Lower leg skin (tissue), 4 donors: ENCODE measurements at regions not wholly inside any gene's neighbourhood (a gene's known extent, or its start where the extent isn't known, plus 50 kb on each side); places are given as distances from the start of the nearest gene placed in this dataset.

ENCODE experiments used
- DNase-seq, 2 donors: peaks; one replicate each; pipeline ENCODE4 v3.0.0-alpha.2; 2019; ENCODE audit warnings: low spot score in 2 of 2
- H3K4me3 ChIP-seq: fragments of 200-600 bp; sonication (generic); 2 replicates; pipeline ENCODE4 v1.5.1; 2017; ENCODE audit warnings: mild to moderate bottlenecking, low read depth; ENCODE audit not compliant: poor library complexity, severe bottlenecking
- CTCF ChIP-seq, 3 donors: fragments of 450-650 bp; IDR thresholded peaks; one replicate each; pipeline ENCODE4 v1.5.1; 2016; ENCODE audit warnings: antibody characterized with exemption in 3 of 3, mild to moderate bottlenecking in 3 of 3, moderate library complexity in 2 of 3
- POLR2A ChIP-seq, 2 donors: fragments of 450-650 bp; IDR thresholded peaks; one replicate each; pipeline ENCODE4 v1.6.1; 2016 to 2017; ENCODE audit warnings: antibody characterized with exemption in 2 of 2, mild to moderate bottlenecking in 1 of 2, moderate library complexity in 1 of 2
- WGBS, 2 donors: methylation state at CpG; one replicate each; pipeline ENCODE4 v1.1.5; 2018; 5-methylcytosine and 5-hydroxymethylcytosine counted together
- intact Hi-C: fragments of 100-400 bp; cut with DNase I; formaldehyde crosslinking; loops from one replicate; pipeline ENCODE4 v1.15.0; 2023; ENCODE audit warnings: low total_unique reads

DNA sequence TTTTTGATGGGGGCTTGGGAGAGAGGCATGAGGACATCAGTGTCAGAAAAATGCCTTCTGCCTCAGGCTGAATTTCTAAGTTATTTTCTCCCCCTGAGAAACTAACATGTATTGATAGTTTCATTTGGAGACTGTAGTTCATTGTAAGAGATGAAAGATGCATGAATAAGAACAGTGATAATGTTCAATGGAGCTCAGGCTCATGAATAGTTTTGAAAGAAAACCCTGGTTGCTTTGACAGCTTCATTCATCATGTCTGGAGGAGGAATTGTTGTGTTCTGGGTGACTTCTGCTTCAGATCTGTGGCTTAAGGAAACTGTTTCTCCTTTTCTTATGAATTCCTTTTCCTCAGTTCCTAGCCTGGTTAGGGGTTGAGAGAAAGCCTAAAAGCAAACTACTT lies 204.0 kb upstream of the LRRC3B start:
- H3K4me3 ChIP-seq, result no peak overlapping the region
- TF ChIP-seq CTCF (IDR thresholded peaks at IDR 0.05), result no peak
- TF ChIP-seq POLR2A (IDR thresholded peaks at IDR 0.05), result no peak
- no peak for DNase-seq
- intact Hi-C loops, result no loop called here

- no peak for TF ChIP-seq POLR2A (IDR thresholded peaks at IDR 0.05)
- TF ChIP-seq CTCF (IDR thresholded peaks at IDR 0.05), result no peak
- no peak for DNase-seq
- WGBS, 2 donors, result 93 to 94% methylated on average over 2 of the region's 2 CpGs
- intact Hi-C loops, result no loop called here
- no peak overlapping the region for H3K4me3 ChIP-seq
Measured at GRCh38 chr3:26422415-26422814, 200.2 kb upstream of the LRRC3B start.

GRCh38 chr3:26425076-26425475 lies 197.5 kb upstream of the LRRC3B start:
- no peak overlapping the region for H3K4me3 ChIP-seq
- no peak for DNase-seq
- WGBS, 2 donors, result 76 to 79% methylated on average over 3 of the region's 3 CpGs
- intact Hi-C loops, result no loop called here
- TF ChIP-seq CTCF (IDR thresholded peaks at IDR 0.05) (no peak), POLR2A (IDR thresholded peaks at IDR 0.05) (no peak)

DNA sequence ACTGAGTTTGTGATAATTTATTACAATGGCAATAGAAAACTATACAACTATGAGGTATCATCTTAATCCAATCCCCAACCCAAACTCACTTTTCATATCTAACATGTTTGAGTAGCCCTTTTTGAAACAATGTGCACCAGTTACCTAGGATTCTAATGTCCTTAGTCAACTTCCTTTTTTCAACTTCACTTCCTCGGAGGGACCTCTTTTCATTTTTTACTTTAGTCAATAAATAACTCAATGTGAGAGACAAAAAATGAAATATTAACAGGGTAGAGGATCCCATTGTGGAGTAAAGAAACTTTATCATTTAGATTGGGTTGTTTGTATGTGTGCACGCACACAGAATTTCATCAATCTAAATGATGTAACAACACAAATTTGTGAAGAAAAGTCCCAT lies 193.6 kb upstream of the LRRC3B start:
- WGBS, 2 donors, result 71 to 78% methylated on average over 2 of the region's 2 CpGs
- DNase-seq, result no peak
- intact Hi-C loops, result no loop called here
- TF ChIP-seq CTCF (IDR thresholded peaks at IDR 0.05) (no peak), POLR2A (IDR thresholded peaks at IDR 0.05) (no peak)
- H3K4me3 ChIP-seq, result no peak overlapping the region

DNA sequence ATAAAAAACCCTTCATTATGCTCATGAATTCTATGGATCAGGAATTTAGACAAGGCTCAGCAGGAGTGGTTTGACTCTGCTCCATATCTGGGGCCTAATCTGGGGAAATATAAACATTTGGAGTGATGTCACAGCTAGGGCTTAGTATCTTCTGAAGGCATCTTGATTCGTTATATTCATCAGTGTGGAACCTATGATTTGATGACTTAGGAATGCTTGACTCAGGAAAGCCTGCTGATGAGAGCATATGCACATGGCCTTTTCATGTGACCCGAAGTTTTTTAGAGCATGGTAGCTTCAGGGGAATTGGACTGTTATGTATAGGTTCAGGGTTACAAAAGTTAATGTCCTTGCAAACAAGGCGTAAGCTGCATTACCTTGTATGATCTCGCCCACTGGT lies 184.9 kb upstream of the LRRC3B start:
- no peak overlapping the region for H3K4me3 ChIP-seq
- WGBS, 2 donors, result 48 to 60% methylated on average over 4 of the region's 4 CpGs
- TF ChIP-seq POLR2A (IDR thresholded peaks at IDR 0.05), result no peak
- TF ChIP-seq CTCF (IDR thresholded peaks at IDR 0.05), result no peak
- intact Hi-C loops, result no loop called here
- DNase-seq, result no peak

DNA sequence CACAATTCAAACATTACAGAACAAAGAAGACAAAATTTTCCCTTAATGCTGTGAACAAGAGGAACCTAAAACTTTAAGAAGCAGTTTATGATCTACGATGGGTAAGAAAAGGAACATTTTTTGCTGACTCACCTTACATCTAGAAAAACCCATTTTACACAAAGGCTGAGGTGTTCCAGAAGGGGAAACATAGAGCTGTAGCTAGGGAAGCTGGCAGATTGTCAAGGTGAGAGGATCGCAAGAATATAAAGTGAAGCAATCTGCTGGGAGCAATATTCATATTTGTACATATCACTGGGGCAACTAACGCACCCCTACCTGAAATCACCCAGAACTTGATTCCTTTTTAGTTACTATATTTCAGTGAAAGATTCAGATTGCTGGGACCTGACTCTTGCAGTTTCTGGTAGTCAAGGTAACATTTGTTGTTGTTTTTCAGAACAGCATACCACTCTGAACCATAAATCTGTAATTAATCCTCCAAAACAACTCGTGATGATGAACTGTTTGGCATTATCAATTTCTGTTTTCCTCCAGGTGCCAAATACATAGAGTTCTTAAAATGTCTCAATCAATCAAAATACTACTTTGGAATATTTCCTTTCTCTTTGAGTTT lies 184.1 kb upstream of the LRRC3B start:
- 32 to 59% methylated on average over 4 of the region's 4 CpGs for WGBS, 2 donors
- intact Hi-C loops, result no loop called here
- H3K4me3 ChIP-seq, result no peak overlapping the region
- no peak for DNase-seq
- TF ChIP-seq POLR2A (IDR thresholded peaks at IDR 0.05), result no peak
- TF ChIP-seq CTCF (IDR thresholded peaks at IDR 0.05), result no peak
